Forelimb muscle (tissue), 1 donor: ENCODE measurements at regions not wholly inside any gene's neighbourhood (a gene's known extent, or its start where the extent isn't known, plus 50 kb on each side); places are given as distances from the start of the nearest gene placed in this dataset.

Experiments used
- DNase-seq: peaks from one replicate; pipeline ENCODE4 v3.0.0-alpha.2; 2013; ENCODE audit warnings: low read depth

- no peak for DNase-seq
Observed at GRCh38 chr5:89729623-89730301, 679.8 kb downstream of the CETN3 start.

GRCh38 chr5:89728750-89729149 lies 680.8 kb downstream of the CETN3 start:
- peak; percentile 62 for DNase-seq

- DNase-seq = no peak
Observed at GRCh38 chr5:89728134-89728533, 681.4 kb downstream of the CETN3 start.

- no peak for DNase-seq
Observed at GRCh38 chr5:89724379-89725095, 685.0 kb downstream of the CETN3 start.

- no peak for DNase-seq
Observed at GRCh38 chr5:89723907-89724306, 685.6 kb downstream of the CETN3 start.

GRCh38 chr5:89722538-89722937 lies 687.0 kb downstream of the CETN3 start:
- no peak for DNase-seq

GRCh38 chr5:89721931-89722330 lies 687.6 kb downstream of the CETN3 start:
- DNase-seq = peak; percentile 34

- DNase-seq = peak; percentile 60
Observed at GRCh38 chr5:89721353-89721752, 688.2 kb downstream of the CETN3 start.

GRCh38 chr5:89712134-89712700 lies 697.3 kb downstream of the CETN3 start:
- DNase-seq = no peak

- no peak for DNase-seq
Observed at GRCh38 chr5:89711526-89711925, 698.0 kb downstream of the CETN3 start.

- no peak for DNase-seq
Observed at GRCh38 chr5:89710006-89710405, 699.5 kb downstream of the CETN3 start.

GRCh38 chr5:89707891-89708290 lies 701.7 kb downstream of the CETN3 start:
- DNase-seq = no peak

- no peak for DNase-seq
Observed at GRCh38 chr5:89706731-89707130, 702.8 kb downstream of the CETN3 start.

- no peak for DNase-seq
Observed at GRCh38 chr5:89703817-89704216, 705.7 kb downstream of the CETN3 start.

- DNase-seq = no peak
Observed at GRCh38 chr5:89698028-89698427, 711.5 kb downstream of the CETN3 start.

- DNase-seq = no peak
Observed at GRCh38 chr5:89697581-89697980, 712.0 kb downstream of the CETN3 start.

GRCh38 chr5:89695371-89695770 lies 714.2 kb downstream of the CETN3 start:
- no peak for DNase-seq

- DNase-seq = no peak
Observed at GRCh38 chr5:89694026-89694550, 715.5 kb downstream of the CETN3 start.

GRCh38 chr5:89690331-89690730 lies 719.2 kb downstream of the CETN3 start:
- DNase-seq = no peak

- no peak for DNase-seq
Observed at GRCh38 chr5:89686081-89686765, 723.3 kb downstream of the CETN3 start.

GRCh38 chr5:89676634-89677033 lies 732.9 kb downstream of the CETN3 start:
- DNase-seq = no peak

- DNase-seq = no peak
Observed at GRCh38 chr5:89673019-89673418, 736.5 kb downstream of the CETN3 start.
